Coronary artery (tissue), 2 donors: ENCODE measurements at regions not wholly inside any gene's neighbourhood (a gene's known extent, or its start where the extent isn't known, plus 50 kb on each side); places are given as distances from the start of the nearest gene placed in this dataset.

ENCODE experiments used
- DNase-seq: peaks from one replicate; pipeline ENCODE4 v3.0.0-alpha.2; 2017; ENCODE audit warnings: low spot score
- H3K27ac ChIP-seq, 2 donors: fragments of 200-600 bp; sonication (generic); one replicate each; pipeline ENCODE4 v1.5.1; 2016 to 2019
- H3K4me3 ChIP-seq: fragments of 200-600 bp; sonication (generic); 2 replicates; pipeline ENCODE4 v1.5.1; 2016; ENCODE audit warnings: mild to moderate bottlenecking, moderate library complexity
- CTCF ChIP-seq: fragments of 200-600 bp; sonication (generic); IDR thresholded peaks from one replicate; pipeline ENCODE4 v1.5.1; 2019; ENCODE audit warnings: antibody characterized with exemption

- Histone ChIP-seq H3K27ac (no peak overlapping the region), H3K4me3 (no peak overlapping the region)
- TF ChIP-seq CTCF = no peak
- no peak for DNase-seq
These were observed 225.7 kb downstream of the TMX3 start for GRCh38 chr18:68489013-68489792.

- Histone ChIP-seq H3K4me3 (no peak overlapping the region), H3K27ac (no peak overlapping the region)
- TF ChIP-seq CTCF = no peak
- DNase-seq = no peak
These were observed 230.7 kb downstream of the TMX3 start for GRCh38 chr18:68484241-68484640.

GRCh38 chr18:68482815-68483214 is 232.1 kb downstream of the TMX3 start:
- H3K27ac ChIP-seq = no peak overlapping the region
- TF ChIP-seq CTCF = no peak
- DNase-seq = no peak
- H3K4me3 ChIP-seq = no peak overlapping the region

- no peak overlapping the region for H3K4me3 ChIP-seq
- DNase-seq = no peak
- TF ChIP-seq CTCF = no peak
- H3K27ac ChIP-seq = no peak overlapping the region
These were observed 234.7 kb downstream of the TMX3 start for GRCh38 chr18:68480196-68480595.

- Histone ChIP-seq H3K4me3 (no peak overlapping the region), H3K27ac (no peak overlapping the region)
- no peak for DNase-seq
- TF ChIP-seq CTCF = no peak
These were observed 236.7 kb downstream of the TMX3 start for GRCh38 chr18:68478246-68478645.

- Histone ChIP-seq H3K4me3 (no peak overlapping the region), H3K27ac (no peak overlapping the region)
- no peak for DNase-seq
- no peak for TF ChIP-seq CTCF
These were observed 239.0 kb downstream of the TMX3 start for GRCh38 chr18:68475883-68476282.

GRCh38 chr18:68472701-68473295 is 242.1 kb downstream of the TMX3 start:
- DNase-seq = no peak
- no peak overlapping the region for H3K4me3 ChIP-seq

More at GRCh38 chr18:68472701-68473295, 242.1 kb downstream of the TMX3 start:
- H3K27ac ChIP-seq = no peak overlapping the region
- no peak for TF ChIP-seq CTCF
